Pancreas (tissue), 10 donors: ENCODE measurements at regions not wholly inside any gene's neighbourhood (a gene's known extent, or its start where the extent isn't known, plus 50 kb on each side); places are given as distances from the start of the nearest gene placed in this dataset.

ENCODE experiments used
- ATAC-seq, 4 donors: fragments of 200-7000 bp; cut with Tn5 transposase; one replicate each; pipeline versions ENCODE4 v1.8.0 to v1.9.1; 2020; ENCODE audit warnings: mild to moderate bottlenecking in 4 of 4, moderate library complexity in 4 of 4
- DNase-seq, 6 donors: peaks; one replicate each; pipeline ENCODE4 v3.0.0-alpha.2; 2020
- FAIRE-seq: peaks from 2 replicates; lab custom pipeline; 2012; peaks lifted over from hg19 to GRCh38; lab: Jason Lieb, UNC
- H3K27ac ChIP-seq, 4 donors: fragments of 200-600 bp; sonication (generic); 1 replicate in 3 of 4; 2 replicates in 1 of 4; pipeline versions ENCODE4 v1.5.0 to v1.8.0; 2020
- H3K27me3 ChIP-seq, 4 donors: fragments of 200-600 bp; one replicate each; pipeline ENCODE4 v1.8.0; 2021
- H3K36me3 ChIP-seq, 3 donors: fragments of 200-600 bp; sonication (generic) in 1 of 3; one replicate each; pipeline versions ENCODE4 v1.5.0 to v1.8.0; 2020 to 2021
- H3K4me1 ChIP-seq, 3 donors: fragments of 200-600 bp; one replicate each; pipeline ENCODE4 v1.8.0; 2021
- H3K4me3 ChIP-seq, 4 donors: fragments of 200-600 bp; sonication (generic) in 2 of 4; one replicate each; pipeline versions ENCODE4 v1.5.0 to v1.8.0; 2020 to 2021
- H3K9me3 ChIP-seq, 4 donors: fragments of 200-600 bp; one replicate each; pipeline ENCODE4 v1.8.0; 2021
- CTCF ChIP-seq, 4 donors: fragments of 200-600 bp; sonication (generic) in 3 of 4; IDR thresholded peaks; one replicate each; pipeline versions ENCODE4 v1.5.0 to v1.8.0; 2021; ENCODE audit warnings: antibody characterized with exemption in 4 of 4
- WGBS, 2 donors: extraction: QIAGEN DNeasy Blood & Tissue Kit; methylation state at CpG; one replicate each; pipeline ENCODE4 v1.1.7; 2013; 5-methylcytosine and 5-hydroxymethylcytosine counted together
- intact Hi-C, 3 donors: fragments of 100-400 bp; cut with DNase I; formaldehyde crosslinking; loops; one replicate each; pipeline versions ENCODE4 v1.11.1 to v1.14.2; 2022
- donor health status: healthy with polysubstance abuse.
- donor health status: DM: no; HTN: no; CAD: no; lungs with moderate emphysema.
- donor health status: DM: no; HTN: no; CAD: no.
- donor health status: control.
- donor health status: control.
- donor health status: Bipolar disorder and iron deficiency.
- donor health status: DM: yes; HTN: yes; CAD: no.
- donor health status: DM: no; HTN: no; CAD: no.
- donor health status: DM: no; HTN: no; CAD: no.
- donor health status: DM: yes; HTN: yes; CAD: no.

GRCh38 chr4:26204249-26204825, 116.5 kb upstream of the RBPJ start:
- FAIRE-seq: no peak
- Histone ChIP-seq H3K27me3 (no peaks in the 10 kb centered on the region), H3K27ac (no peak overlapping the region), H3K4me1 (peaks cover 28 to 31% (median 30%) of the 10 kb centered on the region in 3 donors), H3K9me3 (no peaks in the 10 kb centered on the region), H3K4me3 (no peak overlapping the region), H3K36me3 (no peaks in the 10 kb centered on the region)
- intact Hi-C loops: no loop called here
- peak in 1 of 6 donors; percentile 23 for DNase-seq
- ATAC-seq: no peak
- TF ChIP-seq CTCF (IDR thresholded peaks at IDR 0.05): no peak
- 71 to 74% methylated on average over 8 of the region's 8 CpGs for WGBS, 2 donors

GRCh38 chr4:26204911-26205370, 115.9 kb upstream of the RBPJ start:
- FAIRE-seq: no peak
- no peaks in the 10 kb centered on the region for H3K36me3 ChIP-seq
- intact Hi-C loops: no loop called here
- H3K4me3 ChIP-seq: no peak overlapping the region
- peak; percentile 89 to 95 (median 94) for ATAC-seq
- no peaks in the 10 kb centered on the region for H3K9me3 ChIP-seq
- 14 to 22% methylated on average over 7 of the region's 7 CpGs for WGBS, 2 donors
- DNase-seq: peak; percentile 89 to 98 (median 96)
- no peaks in the 10 kb centered on the region for H3K27me3 ChIP-seq
- peak in 2 of 4 donors; percentile 5 to 19 for TF ChIP-seq CTCF (IDR thresholded peaks at IDR 0.05)
- peaks cover 28 to 31% (median 30%) of the 10 kb centered on the region in 3 donors for H3K4me1 ChIP-seq
- peak overlapping the region; percentile 24 to 46 (median 34) for H3K27ac ChIP-seq

- DNase-seq: peak in 3 of 6 donors; percentile 36 to 63 (median 52)
- Histone ChIP-seq H3K9me3 (no peaks in the 10 kb centered on the region), H3K36me3 (no peaks in the 10 kb centered on the region), H3K4me3 (no peak overlapping the region), H3K27me3 (no peaks in the 10 kb centered on the region), H3K27ac (peak overlapping the region in 2 of 4 donors; percentile 34 to 52), H3K4me1 (peaks cover 28 to 31% (median 30%) of the 10 kb centered on the region in 3 donors)
- intact Hi-C loops: no loop called here
- peak; percentile 77 for FAIRE-seq
- ATAC-seq: peak; percentile 55 to 71 (median 62)
- WGBS, 2 donors: 3 to 4% methylated on average over 2 of the region's 2 CpGs
- TF ChIP-seq CTCF (IDR thresholded peaks at IDR 0.05): no peak
Observed at GRCh38 chr4:26206339-26206738, 114.5 kb upstream of the RBPJ start.

GRCh38 chr4:26206999-26207398, 113.8 kb upstream of the RBPJ start:
- no peak for ATAC-seq
- H3K27ac ChIP-seq: peak overlapping the region in 1 of 4 donors; percentile 34
- no peaks in the 10 kb centered on the region for H3K9me3 ChIP-seq
- H3K36me3 ChIP-seq: no peaks in the 10 kb centered on the region
- no peak for DNase-seq
- no peaks in the 10 kb centered on the region for H3K27me3 ChIP-seq
- FAIRE-seq: no peak
- intact Hi-C loops: no loop called here
- WGBS, 2 donors: 34 to 42% methylated on average over 3 of the region's 3 CpGs
- H3K4me3 ChIP-seq: no peak overlapping the region
- TF ChIP-seq CTCF (IDR thresholded peaks at IDR 0.05): no peak
- H3K4me1 ChIP-seq: peaks cover 28 to 31% (median 30%) of the 10 kb centered on the region in 3 donors

- Histone ChIP-seq H3K4me3 (no peak overlapping the region), H3K4me1 (peaks cover 28 to 31% (median 30%) of the 10 kb centered on the region in 3 donors), H3K27ac (no peak overlapping the region), H3K9me3 (no peaks in the 10 kb centered on the region), H3K36me3 (no peaks in the 10 kb centered on the region), H3K27me3 (no peaks in the 10 kb centered on the region)
- ATAC-seq (no peak), DNase-seq (no peak), FAIRE-seq (no peak)
- intact Hi-C loops: no loop called here
- 90 to 95% methylated on average over 3 of the region's 3 CpGs for WGBS, 2 donors
- no peak for TF ChIP-seq CTCF (IDR thresholded peaks at IDR 0.05)
Observed at GRCh38 chr4:26207631-26208030, 113.2 kb upstream of the RBPJ start.
